ENCODE measurements at regions not wholly inside any gene's neighbourhood (a gene's known extent, or its start where the extent isn't known, plus 50 kb on each side); places are given as distances from the start of the nearest gene placed in this dataset.

DNA sequence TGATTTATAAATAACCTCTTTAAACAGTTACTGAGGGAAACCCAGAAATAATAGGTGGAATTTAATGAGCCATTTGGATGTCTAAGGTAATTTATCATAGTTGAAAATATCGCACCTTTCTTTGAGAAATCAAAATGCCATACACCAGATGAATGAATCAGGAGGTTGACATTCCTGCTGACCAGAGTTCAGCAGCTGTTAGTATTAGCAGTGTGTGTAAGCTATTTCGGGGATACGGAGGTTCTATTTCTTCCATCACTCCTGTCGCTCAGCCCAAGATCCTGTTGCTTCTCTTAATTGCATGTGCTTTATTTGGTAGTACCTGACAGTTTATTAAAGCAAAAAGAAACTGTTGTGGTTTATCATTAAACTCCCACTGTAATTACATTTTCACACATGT lies 67.1 kb downstream of the HDGFL1 start:
- TF ChIP-seq, protein P1, sequence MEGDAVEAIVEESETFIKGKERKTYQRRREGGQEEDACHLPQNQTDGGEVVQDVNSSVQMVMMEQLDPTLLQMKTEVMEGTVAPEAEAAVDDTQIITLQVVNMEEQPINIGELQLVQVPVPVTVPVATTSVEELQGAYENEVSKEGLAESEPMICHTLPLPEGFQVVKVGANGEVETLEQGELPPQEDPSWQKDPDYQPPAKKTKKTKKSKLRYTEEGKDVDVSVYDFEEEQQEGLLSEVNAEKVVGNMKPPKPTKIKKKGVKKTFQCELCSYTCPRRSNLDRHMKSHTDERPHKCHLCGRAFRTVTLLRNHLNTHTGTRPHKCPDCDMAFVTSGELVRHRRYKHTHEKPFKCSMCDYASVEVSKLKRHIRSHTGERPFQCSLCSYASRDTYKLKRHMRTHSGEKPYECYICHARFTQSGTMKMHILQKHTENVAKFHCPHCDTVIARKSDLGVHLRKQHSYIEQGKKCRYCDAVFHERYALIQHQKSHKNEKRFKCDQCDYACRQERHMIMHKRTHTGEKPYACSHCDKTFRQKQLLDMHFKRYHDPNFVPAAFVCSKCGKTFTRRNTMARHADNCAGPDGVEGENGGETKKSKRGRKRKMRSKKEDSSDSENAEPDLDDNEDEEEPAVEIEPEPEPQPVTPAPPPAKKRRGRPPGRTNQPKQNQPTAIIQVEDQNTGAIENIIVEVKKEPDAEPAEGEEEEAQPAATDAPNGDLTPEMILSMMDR (conservative IDR thresholded peaks at IDR 0.05; ENCODE audit: low read depth, low read length): no peak
- TF ChIP-seq, protein P2, sequence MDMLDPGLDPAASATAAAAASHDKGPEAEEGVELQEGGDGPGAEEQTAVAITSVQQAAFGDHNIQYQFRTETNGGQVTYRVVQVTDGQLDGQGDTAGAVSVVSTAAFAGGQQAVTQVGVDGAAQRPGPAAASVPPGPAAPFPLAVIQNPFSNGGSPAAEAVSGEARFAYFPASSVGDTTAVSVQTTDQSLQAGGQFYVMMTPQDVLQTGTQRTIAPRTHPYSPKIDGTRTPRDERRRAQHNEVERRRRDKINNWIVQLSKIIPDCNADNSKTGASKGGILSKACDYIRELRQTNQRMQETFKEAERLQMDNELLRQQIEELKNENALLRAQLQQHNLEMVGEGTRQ (IDR thresholded peaks at IDR 0.05; ENCODE audit: low read depth, low read length): no peak
- TF ChIP-seq POLR2A (IDR thresholded peaks at IDR 0.05; ENCODE audit: low read depth, low read length) (no peak), MXI1 (IDR thresholded peaks at IDR 0.05; ENCODE audit: borderline replicate concordance, low read depth, low read length) (no peak), BHLHE40 (IDR thresholded peaks at IDR 0.05; ENCODE audit: low read depth, low read length) (no peak)
